Activated naive CD8-positive, alpha-beta T cell (primary cell): ENCODE measurements at regions not wholly inside any gene's neighbourhood (a gene's known extent, or its start where the extent isn't known, plus 50 kb on each side); places are given as distances from the start of the nearest gene placed in this dataset.

Experiments
- H3K27ac Mint-ChIP-seq: one replicate; pipeline ENCODE4 v1.8.0; 2021; ENCODE audit warnings: mixed read lengths
- H3K27me3 Mint-ChIP-seq: one replicate; pipeline ENCODE4 v1.8.0; 2021; ENCODE audit warnings: mixed read lengths
- H3K36me3 Mint-ChIP-seq: one replicate; pipeline ENCODE4 v1.8.0; 2021; ENCODE audit warnings: mixed read lengths
- H3K4me1 Mint-ChIP-seq: one replicate; pipeline ENCODE4 v1.8.0; 2021; ENCODE audit warnings: low read depth, mixed read lengths
- H3K4me3 Mint-ChIP-seq: one replicate; pipeline ENCODE4 v1.8.0; 2021; ENCODE audit warnings: mild to moderate bottlenecking, mixed read lengths
- H3K9me3 Mint-ChIP-seq: one replicate; pipeline ENCODE4 v1.8.0; 2021; ENCODE audit warnings: low read depth, mixed read lengths

GRCh38 chr16:59397638-59398037, 663.5 kb upstream of the GOT2 start:
- Mint-ChIP-seq H3K4me3 (no peak overlapping the region), H3K9me3 (peaks cover 3% of the 10 kb centered on the region), H3K27me3 (no peaks in the 10 kb centered on the region), H3K27ac (no peak overlapping the region), H3K4me1 (no peaks in the 10 kb centered on the region), H3K36me3 (no peaks in the 10 kb centered on the region)

GRCh38 chr16:59394526-59394925, 660.4 kb upstream of the GOT2 start:
- Mint-ChIP-seq H3K4me3 (no peak overlapping the region), H3K27me3 (no peaks in the 10 kb centered on the region), H3K9me3 (peaks cover 3% of the 10 kb centered on the region), H3K36me3 (no peaks in the 10 kb centered on the region), H3K4me1 (no peaks in the 10 kb centered on the region), H3K27ac (no peak overlapping the region)

GRCh38 chr16:59392911-59393310, 658.8 kb upstream of the GOT2 start:
- Mint-ChIP-seq H3K36me3 (no peaks in the 10 kb centered on the region), H3K27ac (no peak overlapping the region), H3K4me1 (no peaks in the 10 kb centered on the region), H3K9me3 (no peaks in the 10 kb centered on the region), H3K27me3 (no peaks in the 10 kb centered on the region), H3K4me3 (no peak overlapping the region)

GRCh38 chr16:59391617-59392364, 657.7 kb upstream of the GOT2 start:
- no peaks in the 10 kb centered on the region for H3K4me1 Mint-ChIP-seq
- no peak overlapping the region for H3K4me3 Mint-ChIP-seq
- H3K9me3 Mint-ChIP-seq, result no peaks in the 10 kb centered on the region
- no peak overlapping the region for H3K27ac Mint-ChIP-seq
- no peaks in the 10 kb centered on the region for H3K36me3 Mint-ChIP-seq
- H3K27me3 Mint-ChIP-seq, result no peaks in the 10 kb centered on the region

- Mint-ChIP-seq H3K27ac (no peak overlapping the region), H3K4me1 (no peaks in the 10 kb centered on the region)
Measured at GRCh38 chr16:59385959-59386358, 651.8 kb upstream of the GOT2 start.

GRCh38 chr16:59385491-59385890, 651.4 kb upstream of the GOT2 start:
- Mint-ChIP-seq H3K27ac (no peak overlapping the region), H3K36me3 (no peaks in the 10 kb centered on the region), H3K4me3 (no peak overlapping the region), H3K27me3 (no peaks in the 10 kb centered on the region), H3K4me1 (no peaks in the 10 kb centered on the region), H3K9me3 (no peaks in the 10 kb centered on the region)

More at GRCh38 chr16:59385959-59386358, 651.8 kb upstream of the GOT2 start:
- Mint-ChIP-seq H3K27me3 (no peaks in the 10 kb centered on the region), H3K36me3 (no peaks in the 10 kb centered on the region), H3K4me3 (no peak overlapping the region), H3K9me3 (no peaks in the 10 kb centered on the region)

- H3K27ac Mint-ChIP-seq, result no peak overlapping the region
- H3K27me3 Mint-ChIP-seq, result no peaks in the 10 kb centered on the region
- no peak overlapping the region for H3K4me3 Mint-ChIP-seq
- H3K9me3 Mint-ChIP-seq, result no peaks in the 10 kb centered on the region
- H3K36me3 Mint-ChIP-seq, result no peaks in the 10 kb centered on the region
- H3K4me1 Mint-ChIP-seq, result no peaks in the 10 kb centered on the region
Measured at GRCh38 chr16:59373632-59374031, 639.5 kb upstream of the GOT2 start.

GRCh38 chr16:59370717-59371116, 636.6 kb upstream of the GOT2 start:
- Mint-ChIP-seq H3K4me3 (no peak overlapping the region), H3K27me3 (no peaks in the 10 kb centered on the region), H3K4me1 (no peaks in the 10 kb centered on the region), H3K27ac (no peak overlapping the region), H3K9me3 (no peaks in the 10 kb centered on the region), H3K36me3 (no peaks in the 10 kb centered on the region)

- H3K4me1 Mint-ChIP-seq, result no peaks in the 10 kb centered on the region
Measured at GRCh38 chr16:59369523-59369922, 635.4 kb upstream of the GOT2 start.

GRCh38 chr16:59368586-59368985, 634.5 kb upstream of the GOT2 start:
- Mint-ChIP-seq H3K27me3 (no peaks in the 10 kb centered on the region), H3K27ac (no peak overlapping the region), H3K9me3 (no peaks in the 10 kb centered on the region), H3K4me1 (no peaks in the 10 kb centered on the region), H3K36me3 (no peaks in the 10 kb centered on the region), H3K4me3 (no peak overlapping the region)

More at GRCh38 chr16:59369523-59369922, 635.4 kb upstream of the GOT2 start:
- no peak overlapping the region for H3K27ac Mint-ChIP-seq
- H3K27me3 Mint-ChIP-seq, result no peaks in the 10 kb centered on the region
- no peaks in the 10 kb centered on the region for H3K36me3 Mint-ChIP-seq
- no peak overlapping the region for H3K4me3 Mint-ChIP-seq
- H3K9me3 Mint-ChIP-seq, result no peaks in the 10 kb centered on the region

GRCh38 chr16:59356709-59357108, 622.6 kb upstream of the GOT2 start:
- Mint-ChIP-seq H3K36me3 (no peaks in the 10 kb centered on the region), H3K9me3 (peaks cover 8% of the 10 kb centered on the region), H3K4me3 (no peak overlapping the region), H3K27me3 (no peaks in the 10 kb centered on the region), H3K4me1 (no peaks in the 10 kb centered on the region), H3K27ac (no peak overlapping the region)

GRCh38 chr16:59356144-59356543, 622.0 kb upstream of the GOT2 start:
- H3K9me3 Mint-ChIP-seq, result peaks cover 8% of the 10 kb centered on the region
- H3K4me3 Mint-ChIP-seq, result no peak overlapping the region
- no peaks in the 10 kb centered on the region for H3K27me3 Mint-ChIP-seq
- H3K27ac Mint-ChIP-seq, result no peak overlapping the region
- H3K36me3 Mint-ChIP-seq, result no peaks in the 10 kb centered on the region
- no peaks in the 10 kb centered on the region for H3K4me1 Mint-ChIP-seq

- no peaks in the 10 kb centered on the region for H3K4me1 Mint-ChIP-seq
Measured at GRCh38 chr16:59355704-59356103, 621.6 kb upstream of the GOT2 start.

GRCh38 chr16:59351305-59351903, 617.3 kb upstream of the GOT2 start:
- Mint-ChIP-seq H3K4me1 (no peaks in the 10 kb centered on the region), H3K27me3 (no peaks in the 10 kb centered on the region), H3K36me3 (no peaks in the 10 kb centered on the region), H3K9me3 (peaks cover 8% of the 10 kb centered on the region), H3K4me3 (no peak overlapping the region), H3K27ac (no peak overlapping the region)

More at GRCh38 chr16:59355704-59356103, 621.6 kb upstream of the GOT2 start:
- H3K27ac Mint-ChIP-seq, result no peak overlapping the region
- H3K27me3 Mint-ChIP-seq, result no peaks in the 10 kb centered on the region
- no peaks in the 10 kb centered on the region for H3K36me3 Mint-ChIP-seq
- H3K9me3 Mint-ChIP-seq, result peaks cover 8% of the 10 kb centered on the region
- H3K4me3 Mint-ChIP-seq, result no peak overlapping the region

GRCh38 chr16:59350670-59351069, 616.6 kb upstream of the GOT2 start:
- no peak overlapping the region for H3K27ac Mint-ChIP-seq
- H3K36me3 Mint-ChIP-seq, result no peaks in the 10 kb centered on the region
- no peaks in the 10 kb centered on the region for H3K27me3 Mint-ChIP-seq
- peaks cover 8% of the 10 kb centered on the region for H3K9me3 Mint-ChIP-seq
- H3K4me3 Mint-ChIP-seq, result no peak overlapping the region
- H3K4me1 Mint-ChIP-seq, result no peaks in the 10 kb centered on the region

GRCh38 chr16:59342669-59343068, 608.6 kb upstream of the GOT2 start:
- Mint-ChIP-seq H3K36me3 (no peaks in the 10 kb centered on the region), H3K4me3 (no peak overlapping the region), H3K27me3 (no peaks in the 10 kb centered on the region), H3K27ac (no peak overlapping the region), H3K9me3 (peaks cover 5% of the 10 kb centered on the region), H3K4me1 (no peaks in the 10 kb centered on the region)
